GM21367 (cell line): ENCODE measurements at regions not wholly inside any gene's neighbourhood (a gene's known extent, or its start where the extent isn't known, plus 50 kb on each side); places are given as distances from the start of the nearest gene placed in this dataset.
"Not testable (repeated sequence)": the region's sequence is repeated elsewhere in the genome, so short reads cannot be mapped to it uniquely, and the experiment has no call there.

Experiments
- ATAC-seq: cut with Tn5 transposase; IDR thresholded peaks from one replicate; pipeline ENCODE4 v1.9.1; 2021; ENCODE audit not compliant: unreplicated experiment

DNA sequence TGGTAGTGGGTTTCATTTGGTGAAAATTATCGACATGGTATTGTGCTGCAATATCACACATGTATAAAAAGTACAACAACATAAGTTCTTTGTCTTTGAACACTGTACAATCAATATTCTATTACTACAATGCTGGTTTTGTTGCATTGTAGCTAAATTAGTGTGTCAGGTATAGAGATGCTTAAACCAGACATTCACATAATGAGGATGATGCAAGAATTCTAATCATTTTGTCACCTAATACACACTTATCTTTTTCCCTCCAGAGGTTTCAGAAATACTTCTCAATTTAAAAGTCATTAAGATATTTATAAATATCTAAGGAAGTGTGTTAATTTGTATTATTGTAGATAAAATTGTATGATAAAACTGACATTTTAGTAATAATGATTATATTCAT is 174.8 kb upstream of the MAN1A1 start:
- ATAC-seq: no peak

- ATAC-seq: no peak
Observed at GRCh38 chr6:119523556-119523955, 174.0 kb upstream of the MAN1A1 start.

GRCh38 chr6:119521251-119521650 is 171.7 kb upstream of the MAN1A1 start:
- ATAC-seq: no peak

- ATAC-seq: no peak
Observed at GRCh38 chr6:119517428-119517827, 167.9 kb upstream of the MAN1A1 start.

GRCh38 chr6:119514345-119514744 is 164.8 kb upstream of the MAN1A1 start:
- ATAC-seq: no peak

DNA sequence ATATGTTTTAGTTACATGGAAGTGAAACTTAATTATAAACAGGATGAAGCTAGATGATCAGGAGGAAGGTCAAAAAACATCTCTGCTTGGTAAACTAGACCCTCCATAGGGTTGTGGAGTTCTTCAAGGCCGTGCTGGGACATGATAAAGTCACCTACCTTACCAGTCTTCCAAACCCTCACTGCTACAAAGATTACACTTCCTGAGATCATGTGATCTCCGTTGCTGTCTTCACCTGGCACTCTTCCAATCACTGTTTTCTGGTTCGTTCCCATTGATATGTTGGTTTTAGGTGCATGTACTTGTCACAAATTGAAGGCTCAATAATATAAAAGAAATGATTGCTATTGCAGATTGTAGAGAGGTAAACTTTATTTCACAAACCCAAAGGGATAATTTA is 161.5 kb upstream of the MAN1A1 start:
- ATAC-seq: no peak

- ATAC-seq: no peak
Observed at GRCh38 chr6:119510246-119510645, 160.7 kb upstream of the MAN1A1 start.

- no peak for ATAC-seq
Observed at GRCh38 chr6:119506631-119507174, 157.1 kb upstream of the MAN1A1 start.

DNA sequence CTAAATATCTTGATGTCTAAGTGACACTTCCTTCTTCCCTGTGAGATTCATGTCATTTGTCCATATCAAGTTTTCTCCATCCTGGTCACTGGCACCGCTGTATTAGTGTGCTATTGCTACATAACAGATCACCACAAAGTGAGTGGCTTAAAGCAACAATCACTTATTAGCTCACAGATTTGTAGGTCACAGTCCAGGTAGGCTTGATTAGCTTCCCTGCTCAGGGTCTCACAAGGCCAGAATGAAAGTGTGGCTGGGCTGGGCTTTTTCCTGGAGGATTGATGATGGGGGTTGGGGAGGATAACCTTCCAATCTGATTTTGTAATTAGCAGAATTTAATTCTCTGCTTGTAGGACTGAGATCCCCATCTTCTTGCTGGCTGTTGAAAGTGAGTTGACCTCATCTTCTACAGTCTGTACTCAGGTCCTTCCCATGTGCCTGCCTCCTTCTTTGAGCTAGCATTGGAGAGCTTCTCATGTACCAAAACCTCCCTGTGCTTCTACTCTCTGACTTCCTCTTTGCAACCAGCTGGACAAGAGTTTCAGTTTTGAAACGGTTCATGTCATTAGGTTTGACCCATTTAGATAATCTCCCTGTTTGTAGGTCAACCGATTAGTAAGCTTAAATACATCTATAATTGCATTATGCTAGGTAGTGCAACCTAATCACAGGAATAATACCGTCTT is 152.4 kb upstream of the MAN1A1 start:
- ATAC-seq: peak; percentile 77

DNA sequence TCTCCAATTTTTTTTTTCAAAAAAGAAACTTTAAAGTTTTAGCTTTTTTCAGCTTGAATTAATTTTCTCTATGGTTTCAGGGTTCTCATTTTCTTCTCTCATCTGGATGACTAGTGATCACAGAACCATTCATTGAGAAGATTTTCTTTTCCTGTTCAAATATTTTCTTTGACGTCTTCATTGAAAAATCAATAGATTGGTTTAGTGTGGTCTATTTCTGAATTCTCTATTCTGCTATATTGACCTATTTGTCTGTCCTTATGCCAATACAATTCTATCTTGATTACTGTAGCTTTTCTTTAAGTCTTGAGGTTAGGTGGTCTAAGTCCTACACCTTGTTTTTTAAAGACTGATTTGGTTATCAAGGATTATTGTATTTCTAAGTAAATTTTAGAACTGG is 150.2 kb upstream of the MAN1A1 start:
- ATAC-seq: no peak

DNA sequence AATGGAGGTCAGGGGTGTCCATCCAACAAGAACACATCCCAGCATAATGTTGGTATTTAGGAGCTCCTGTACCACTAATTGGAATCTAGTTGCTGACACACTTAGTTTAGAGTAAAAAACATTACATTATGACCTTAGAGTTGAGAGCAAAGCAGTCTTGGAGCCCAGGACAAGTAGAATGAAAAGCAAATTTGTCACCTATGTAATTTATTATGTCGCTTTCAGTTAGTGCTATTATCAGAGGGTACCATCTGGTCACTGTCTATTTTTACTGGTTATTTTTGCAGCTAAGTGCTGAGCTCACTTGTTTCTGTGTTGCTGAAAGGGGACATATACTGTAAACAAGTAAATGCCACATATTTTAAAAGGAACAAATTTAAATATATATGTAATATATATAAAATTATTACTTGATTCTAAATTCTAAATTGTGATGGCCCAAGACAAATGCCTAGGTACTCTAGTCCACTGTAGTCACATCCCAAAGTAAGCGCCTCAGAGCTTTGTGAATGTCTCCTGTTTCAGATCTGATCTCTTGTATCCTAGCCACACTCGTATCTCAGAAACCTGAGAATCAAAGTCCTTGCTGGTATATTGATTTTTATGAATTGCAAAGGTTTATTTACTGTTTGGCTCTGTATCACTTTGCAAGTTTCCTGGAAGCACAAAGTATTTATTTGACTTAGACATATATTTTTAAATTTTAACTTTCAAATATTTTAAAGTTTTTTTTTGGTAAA is 148.6 kb upstream of the MAN1A1 start:
- ATAC-seq: no peak

- no peak for ATAC-seq
Observed at GRCh38 chr6:119495230-119495683, 145.7 kb upstream of the MAN1A1 start.

DNA sequence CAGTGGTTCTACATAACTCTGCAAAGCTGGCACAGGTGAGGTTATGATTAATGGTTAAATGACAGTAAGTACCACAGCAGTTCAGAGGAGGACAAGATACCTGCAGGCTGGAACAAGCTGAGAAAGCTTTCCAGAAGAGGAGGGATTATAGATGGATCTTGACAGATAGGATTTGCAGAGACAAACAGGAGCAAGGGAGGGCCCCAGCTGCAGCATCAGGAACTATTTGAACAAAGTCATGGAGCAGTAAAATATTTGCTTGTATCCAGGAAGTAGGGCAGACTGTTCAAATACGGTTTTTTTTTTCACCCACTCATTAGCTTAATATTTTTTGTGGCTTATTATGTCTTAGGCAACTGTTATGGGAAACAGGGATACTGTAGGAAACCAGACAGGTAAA is 144.4 kb upstream of the MAN1A1 start:
- ATAC-seq: no peak

- not testable (repeated sequence) for ATAC-seq
Observed at GRCh38 chr6:119491112-119491511, 141.6 kb upstream of the MAN1A1 start.

DNA sequence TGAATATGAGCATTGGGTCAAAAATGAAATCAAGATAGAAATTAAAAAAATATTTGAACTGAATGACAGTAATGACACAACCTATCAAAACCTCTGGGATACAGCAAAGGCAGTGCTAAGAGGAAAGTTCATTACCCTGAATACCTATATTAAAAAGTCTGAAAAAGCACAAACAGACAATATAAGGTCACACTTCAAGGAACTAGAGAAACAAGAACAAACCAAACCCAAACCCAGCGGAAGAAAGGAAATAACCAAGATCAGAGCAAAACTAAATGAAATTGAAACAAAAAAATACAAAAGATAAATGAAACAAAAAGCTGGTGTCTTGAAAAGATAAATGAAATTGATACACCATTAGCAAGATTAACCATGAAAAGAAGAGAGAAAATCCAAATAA is 140.5 kb upstream of the MAN1A1 start:
- ATAC-seq: not testable (repeated sequence)

DNA sequence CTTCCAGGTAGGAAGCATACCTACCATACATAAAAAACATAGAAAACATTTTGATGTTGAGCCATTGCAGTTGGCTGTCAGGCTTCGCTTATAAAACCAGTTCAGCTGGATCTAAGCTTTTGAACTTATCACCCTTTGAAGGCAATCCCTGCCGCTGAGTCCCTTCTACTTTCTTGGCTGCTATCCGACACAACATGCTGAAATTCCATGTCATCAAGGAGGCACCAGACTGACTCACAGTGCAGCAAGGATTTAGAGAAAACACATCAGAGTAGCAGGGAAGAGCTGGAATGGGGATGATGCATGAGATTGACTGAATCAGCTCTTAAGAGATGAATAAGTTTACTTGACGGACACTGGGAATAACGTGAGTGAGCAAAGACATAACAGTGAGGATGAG is 135.0 kb upstream of the MAN1A1 start:
- ATAC-seq: no peak

GRCh38 chr6:119483908-119484307 is 134.3 kb upstream of the MAN1A1 start:
- ATAC-seq: no peak

DNA sequence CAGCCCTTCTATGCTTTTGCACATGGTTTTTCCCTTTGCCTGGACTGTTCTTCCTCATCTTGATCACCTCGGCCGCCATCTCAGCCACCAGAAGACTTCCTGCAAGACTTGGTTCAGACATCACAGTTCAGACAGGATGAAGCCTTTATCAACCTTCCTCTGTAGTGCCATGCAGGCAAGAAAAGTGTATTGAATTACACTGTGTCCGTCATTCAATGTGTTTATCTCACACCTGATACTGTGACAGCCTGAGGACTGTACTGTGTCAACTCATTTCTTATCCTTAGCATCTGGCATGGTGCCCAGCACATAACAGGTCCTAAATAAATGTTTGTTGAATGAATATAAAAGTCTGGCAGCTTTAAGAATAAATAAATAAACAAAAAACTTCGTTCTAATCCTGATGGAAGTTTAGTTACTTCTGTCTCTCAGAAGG is 133.3 kb upstream of the MAN1A1 start:
- no peak for ATAC-seq

- ATAC-seq: no peak
Observed at GRCh38 chr6:119481976-119482375, 132.4 kb upstream of the MAN1A1 start.

GRCh38 chr6:119480961-119481497 is 131.5 kb upstream of the MAN1A1 start:
- no peak for ATAC-seq

GRCh38 chr6:119479860-119480655 is 130.5 kb upstream of the MAN1A1 start:
- no peak for ATAC-seq
